ENCODE measurements at regions not wholly inside any gene's neighbourhood (a gene's known extent, or its start where the extent isn't known, plus 50 kb on each side); places are given as distances from the start of the nearest gene placed in this dataset.

- in situ Hi-C loops (cut with MboI; ENCODE audit: low pct_unique_long_range_greater_than_20kb, low sequenced_read_pairs, unreplicated experiment) = no loop called here
- TF ChIP-seq CTCF (IDR thresholded peaks at IDR 0.05; ENCODE audit: extremely low read depth, insufficient read depth, missing control alignments) = no peak
- no peak for DNase-seq (ENCODE audit: low spot score)
These were observed 239.7 kb downstream of the RAB28 start for GRCh38 chr4:13244444-13244843.

- DNase-seq (ENCODE audit: low spot score) = no peak
- in situ Hi-C loops (cut with MboI; ENCODE audit: low pct_unique_long_range_greater_than_20kb, low sequenced_read_pairs, unreplicated experiment) = no loop called here
- TF ChIP-seq CTCF (IDR thresholded peaks at IDR 0.05; ENCODE audit: extremely low read depth, insufficient read depth, missing control alignments) = no peak
These were observed 241.0 kb downstream of the RAB28 start for GRCh38 chr4:13243152-13243551.

GRCh38 chr4:13240066-13240465, 244.1 kb downstream of the RAB28 start:
- no peak for TF ChIP-seq CTCF (IDR thresholded peaks at IDR 0.05; ENCODE audit: extremely low read depth, insufficient read depth, missing control alignments)
- in situ Hi-C loops (cut with MboI; ENCODE audit: low pct_unique_long_range_greater_than_20kb, low sequenced_read_pairs, unreplicated experiment) = no loop called here
- no peak for DNase-seq (ENCODE audit: low spot score)

GRCh38 chr4:13238936-13239335, 245.2 kb downstream of the RAB28 start:
- no peak for TF ChIP-seq CTCF (IDR thresholded peaks at IDR 0.05; ENCODE audit: extremely low read depth, insufficient read depth, missing control alignments)
- in situ Hi-C loops (cut with MboI; ENCODE audit: low pct_unique_long_range_greater_than_20kb, low sequenced_read_pairs, unreplicated experiment) = no loop called here
- no peak for DNase-seq (ENCODE audit: low spot score)

GRCh38 chr4:13236485-13236884, 247.7 kb downstream of the RAB28 start:
- in situ Hi-C loops (cut with MboI; ENCODE audit: low pct_unique_long_range_greater_than_20kb, low sequenced_read_pairs, unreplicated experiment) = no loop called here
- DNase-seq (ENCODE audit: low spot score) = no peak
- TF ChIP-seq CTCF (IDR thresholded peaks at IDR 0.05; ENCODE audit: extremely low read depth, insufficient read depth, missing control alignments) = no peak

GRCh38 chr4:13233755-13234154, 250.4 kb downstream of the RAB28 start:
- in situ Hi-C loops (cut with MboI; ENCODE audit: low pct_unique_long_range_greater_than_20kb, low sequenced_read_pairs, unreplicated experiment) = no loop called here
- no peak for DNase-seq (ENCODE audit: low spot score)
- TF ChIP-seq CTCF (IDR thresholded peaks at IDR 0.05; ENCODE audit: extremely low read depth, insufficient read depth, missing control alignments) = no peak

GRCh38 chr4:13219971-13220370, 264.2 kb downstream of the RAB28 start:
- in situ Hi-C loops (cut with MboI; ENCODE audit: low pct_unique_long_range_greater_than_20kb, low sequenced_read_pairs, unreplicated experiment) = no loop called here
- TF ChIP-seq CTCF (IDR thresholded peaks at IDR 0.05; ENCODE audit: extremely low read depth, insufficient read depth, missing control alignments) = no peak
- DNase-seq (ENCODE audit: low spot score) = no peak

Data from GM13977 (cell line).